Thoracic aorta (tissue), 2 donors: ENCODE measurements at regions not wholly inside any gene's neighbourhood (a gene's known extent, or its start where the extent isn't known, plus 50 kb on each side); places are given as distances from the start of the nearest gene placed in this dataset.

ENCODE experiments used
- ATAC-seq: fragments of 150-250 bp; one replicate; pipeline ENCODE4 v1.8.0; 2017; ENCODE audit warnings: low read depth; ENCODE audit not compliant: insufficient number of reproducible peaks, low FRiP score
- DNase-seq: peaks from one replicate; pipeline ENCODE4 v3.0.0-alpha.2; 2020; ENCODE audit warnings: low spot score
- H3K27ac ChIP-seq, 2 donors: fragments of 200-600 bp; sonication (generic); 1 replicate in 1 of 2; 2 replicates in 1 of 2; pipeline ENCODE4 v1.5.1; 2016; ENCODE audit warnings: mild to moderate bottlenecking in 2 of 2, moderate library complexity in 2 of 2
- H3K27me3 ChIP-seq: fragments of 200-600 bp; sonication (generic); replicated peaks from 2 replicates; pipeline ENCODE4 v1.6.0; 2016; ENCODE audit warnings: mild to moderate bottlenecking; ENCODE audit not compliant: insufficient read depth
- H3K36me3 ChIP-seq: fragments of 200-600 bp; sonication (generic); one replicate; pipeline ENCODE4 v1.5.1; 2016
- H3K4me1 ChIP-seq, 2 donors: fragments of 200-600 bp; sonication (generic); 1 replicate in 1 of 2; 2 replicates in 1 of 2; pipeline versions ENCODE4 v1.5.1 to v1.6.0; 2016; ENCODE audit warnings: low read depth in 2 of 2, mild to moderate bottlenecking in 1 of 2; ENCODE audit not compliant: control insufficient read depth in 1 of 2
- H3K4me3 ChIP-seq: fragments of 200-600 bp; sonication (generic); 2 replicates; pipeline ENCODE4 v1.5.1; 2016; ENCODE audit warnings: mild to moderate bottlenecking
- H3K9me3 ChIP-seq: fragments of 200-600 bp; sonication (generic); 2 replicates; pipeline ENCODE4 v1.5.1; 2016
- CTCF ChIP-seq: fragments of 200-600 bp; sonication (generic); IDR thresholded peaks from one replicate; pipeline ENCODE4 v1.5.1; 2019; ENCODE audit warnings: antibody characterized with exemption

GRCh38 chrX:85493821-85494220 is 114.4 kb upstream of the POF1B start:
- Histone ChIP-seq H3K4me1 (no peaks in the 10 kb centered on the region), H3K27ac (no peak overlapping the region), H3K4me3 (no peak overlapping the region), H3K9me3 (no peaks in the 10 kb centered on the region), H3K36me3 (no peaks in the 10 kb centered on the region), H3K27me3 (no peaks in the 10 kb centered on the region)
- ATAC-seq (no peak), DNase-seq (no peak)
- TF ChIP-seq CTCF = no peak

- ATAC-seq = no peak
- DNase-seq = no peak
These were observed 74.8 kb upstream of the POF1B start for GRCh38 chrX:85454295-85454694.

GRCh38 chrX:85444613-85445012 is 65.1 kb upstream of the POF1B start:
- DNase-seq (no peak), ATAC-seq (no peak)
- no peak overlapping the region for H3K4me3 ChIP-seq
- TF ChIP-seq CTCF = no peak
- no peaks in the 10 kb centered on the region for H3K4me1 ChIP-seq
- H3K27ac ChIP-seq = no peak overlapping the region
- H3K36me3 ChIP-seq = no peaks in the 10 kb centered on the region
- H3K27me3 ChIP-seq = no peaks in the 10 kb centered on the region
- H3K9me3 ChIP-seq = no peaks in the 10 kb centered on the region

More at GRCh38 chrX:85454295-85454694, 74.8 kb upstream of the POF1B start:
- no peaks in the 10 kb centered on the region for H3K9me3 ChIP-seq
- H3K27ac ChIP-seq = no peak overlapping the region
- no peaks in the 10 kb centered on the region for H3K27me3 ChIP-seq
- H3K36me3 ChIP-seq = no peaks in the 10 kb centered on the region
- H3K4me3 ChIP-seq = no peak overlapping the region
- no peak for TF ChIP-seq CTCF
- no peaks in the 10 kb centered on the region for H3K4me1 ChIP-seq
